ENCODE measurements at regions not wholly inside any gene's neighbourhood (a gene's known extent, or its start where the extent isn't known, plus 50 kb on each side); places are given as distances from the start of the nearest gene placed in this dataset.

DNA sequence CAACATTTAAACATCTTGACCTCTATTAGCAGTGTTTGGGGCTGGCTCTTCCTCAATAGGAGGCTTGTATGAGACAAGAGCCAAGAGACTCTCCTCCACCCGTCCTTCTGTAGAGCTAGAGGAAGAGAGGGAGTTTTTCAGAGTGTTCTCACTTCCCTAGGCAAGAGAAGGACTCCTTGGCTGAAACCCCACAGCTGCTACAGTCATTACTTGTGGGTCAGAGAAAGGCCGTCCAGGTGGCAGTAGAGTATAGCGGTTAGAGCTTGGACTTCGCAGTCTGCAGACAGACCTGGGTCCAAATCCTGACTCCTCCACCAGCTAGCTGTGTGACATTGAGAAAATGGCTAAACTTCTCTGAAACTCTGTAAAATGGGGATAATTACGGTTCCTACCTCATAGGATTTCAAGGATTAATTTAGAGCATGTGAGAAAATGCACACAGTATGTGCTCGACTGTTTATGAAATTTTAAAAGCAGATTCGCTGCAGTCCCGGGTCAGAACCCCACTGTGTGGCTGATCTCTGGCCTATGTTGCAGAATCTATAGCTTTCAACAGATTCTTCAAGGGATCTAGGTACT lies 80.8 kb upstream of the ARAP3 start:
- WGBS: 73% methylated on average over 8 of the region's 8 CpGs

DNA sequence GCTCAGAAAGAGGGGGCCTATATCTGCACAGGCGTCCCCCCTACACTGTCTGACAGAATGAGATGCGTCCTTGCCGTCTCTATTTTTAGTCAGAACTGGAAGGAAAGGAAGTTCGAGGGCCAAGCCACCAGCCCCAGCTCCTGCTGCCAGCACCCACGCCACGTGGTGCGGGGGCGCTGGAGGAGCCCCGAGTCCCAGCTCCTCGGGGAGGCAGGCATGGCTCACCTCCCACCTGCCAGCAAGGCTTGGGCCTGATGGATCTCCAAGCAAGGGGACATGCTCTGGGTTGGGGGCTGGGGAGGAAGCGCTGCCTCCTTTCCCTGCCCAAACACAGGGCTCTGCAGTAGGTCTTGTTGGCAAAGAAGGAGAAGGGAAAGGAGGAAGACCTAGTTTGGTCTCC lies 80.3 kb upstream of the ARAP3 start:
- no peak for TF ChIP-seq POLR2A (IDR thresholded peaks at IDR 0.05)
- TF ChIP-seq EP300 (IDR thresholded peaks at IDR 0.05): no peak
- TF ChIP-seq, protein P1, sequence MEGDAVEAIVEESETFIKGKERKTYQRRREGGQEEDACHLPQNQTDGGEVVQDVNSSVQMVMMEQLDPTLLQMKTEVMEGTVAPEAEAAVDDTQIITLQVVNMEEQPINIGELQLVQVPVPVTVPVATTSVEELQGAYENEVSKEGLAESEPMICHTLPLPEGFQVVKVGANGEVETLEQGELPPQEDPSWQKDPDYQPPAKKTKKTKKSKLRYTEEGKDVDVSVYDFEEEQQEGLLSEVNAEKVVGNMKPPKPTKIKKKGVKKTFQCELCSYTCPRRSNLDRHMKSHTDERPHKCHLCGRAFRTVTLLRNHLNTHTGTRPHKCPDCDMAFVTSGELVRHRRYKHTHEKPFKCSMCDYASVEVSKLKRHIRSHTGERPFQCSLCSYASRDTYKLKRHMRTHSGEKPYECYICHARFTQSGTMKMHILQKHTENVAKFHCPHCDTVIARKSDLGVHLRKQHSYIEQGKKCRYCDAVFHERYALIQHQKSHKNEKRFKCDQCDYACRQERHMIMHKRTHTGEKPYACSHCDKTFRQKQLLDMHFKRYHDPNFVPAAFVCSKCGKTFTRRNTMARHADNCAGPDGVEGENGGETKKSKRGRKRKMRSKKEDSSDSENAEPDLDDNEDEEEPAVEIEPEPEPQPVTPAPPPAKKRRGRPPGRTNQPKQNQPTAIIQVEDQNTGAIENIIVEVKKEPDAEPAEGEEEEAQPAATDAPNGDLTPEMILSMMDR (IDR thresholded peaks at IDR 0.05): no peak
- no peak for TF ChIP-seq POLR2AphosphoS5 (IDR thresholded peaks at IDR 0.05)
- Histone ChIP-seq H3K4me1 (peaks cover 3% of the 10 kb centered on the region), H3K4me3 (no peak overlapping the region), H3K36me3 (no peaks in the 10 kb centered on the region), H3K27me3 (peaks cover 50% of the 10 kb centered on the region), H3K27ac (no peak overlapping the region), H3K9me3 (no peaks in the 10 kb centered on the region)
- DNase-seq (ENCODE audit: low spot score in 2 of 2): no peak
- 52% methylated on average over 7 of the region's 11 CpGs for WGBS

More for the DNA sequence above, 80.8 kb upstream of the ARAP3 start:
- Histone ChIP-seq H3K4me3 (no peak overlapping the region), H3K36me3 (no peaks in the 10 kb centered on the region), H3K27ac (no peak overlapping the region), H3K9me3 (no peaks in the 10 kb centered on the region), H3K27me3 (peaks cover 45% of the 10 kb centered on the region), H3K4me1 (peaks cover 3% of the 10 kb centered on the region)
- TF ChIP-seq POLR2AphosphoS5 (IDR thresholded peaks at IDR 0.05): no peak
- TF ChIP-seq, protein P1 (IDR thresholded peaks at IDR 0.05): no peak
- no peak for TF ChIP-seq POLR2A (IDR thresholded peaks at IDR 0.05)
- TF ChIP-seq EP300 (IDR thresholded peaks at IDR 0.05): no peak
- no peak for DNase-seq (ENCODE audit: low spot score in 2 of 2)

DNA sequence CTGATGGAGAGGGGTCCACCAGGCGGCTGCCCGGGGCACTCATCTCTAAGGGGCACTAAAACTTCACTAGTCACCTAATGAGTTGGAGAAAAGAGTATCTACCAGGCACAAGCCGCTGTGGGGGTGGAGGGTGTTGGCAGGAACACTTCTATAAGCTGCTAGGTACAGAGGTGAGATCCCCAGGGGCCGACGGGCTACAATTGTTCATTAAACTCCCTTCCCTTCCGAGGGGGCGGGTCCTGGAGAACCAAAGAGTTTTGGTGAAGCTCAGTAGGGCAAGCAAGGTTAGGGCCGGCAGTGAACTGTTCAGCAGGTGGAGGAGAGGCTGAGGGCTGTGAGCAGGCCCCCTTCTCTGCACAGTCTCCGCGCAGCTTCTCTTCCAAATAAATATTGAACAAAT lies 78.7 kb upstream of the ARAP3 start:
- TF ChIP-seq POLR2A (IDR thresholded peaks at IDR 0.05) (no peak), EP300 (IDR thresholded peaks at IDR 0.05) (no peak), POLR2AphosphoS5 (IDR thresholded peaks at IDR 0.05) (no peak)
- TF ChIP-seq, protein P1 (IDR thresholded peaks at IDR 0.05): no peak
- Histone ChIP-seq H3K4me3 (no peak overlapping the region), H3K9me3 (no peaks in the 10 kb centered on the region), H3K36me3 (no peaks in the 10 kb centered on the region), H3K27me3 (peaks cover 59% of the 10 kb centered on the region), H3K4me1 (peaks cover 3% of the 10 kb centered on the region), H3K27ac (no peak overlapping the region)
- DNase-seq (ENCODE audit: low spot score in 2 of 2): no peak
- whole genome bisulfite sequencing: 70% methylated on average over 10 of the region's 10 CpGs

DNA sequence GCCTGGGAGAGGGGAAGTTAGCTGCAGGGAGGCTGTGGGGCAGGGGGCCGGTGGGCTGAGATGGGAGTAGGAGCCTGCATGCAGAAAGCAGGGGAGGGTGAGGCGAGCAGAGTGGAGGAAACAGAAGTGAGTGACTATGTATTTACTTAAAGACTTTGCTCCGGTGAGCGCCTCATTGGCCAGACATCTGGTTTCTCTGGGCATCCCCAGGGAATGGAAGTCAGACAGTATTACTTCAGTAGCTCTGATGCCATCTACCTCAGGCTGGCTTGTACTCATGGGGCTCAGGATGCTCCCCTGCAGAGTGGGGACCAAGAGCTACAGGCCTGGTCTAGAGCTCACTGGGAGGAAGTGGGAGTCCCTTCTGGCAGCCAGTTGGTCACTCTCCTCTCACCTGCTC lies 78.2 kb upstream of the ARAP3 start:
- 80% methylated on average over 4 of the region's 4 CpGs for WGBS
- H3K4me1 ChIP-seq: peaks cover 3% of the 10 kb centered on the region
- no peak overlapping the region for H3K27ac ChIP-seq
- no peak overlapping the region for H3K4me3 ChIP-seq
- no peaks in the 10 kb centered on the region for H3K9me3 ChIP-seq
- TF ChIP-seq, protein P1 (IDR thresholded peaks at IDR 0.05): no peak
- TF ChIP-seq EP300 (IDR thresholded peaks at IDR 0.05) (no peak), POLR2AphosphoS5 (IDR thresholded peaks at IDR 0.05) (no peak), POLR2A (IDR thresholded peaks at IDR 0.05) (no peak)
- no peak for DNase-seq (ENCODE audit: low spot score in 2 of 2)
- no peaks in the 10 kb centered on the region for H3K36me3 ChIP-seq
- H3K27me3 ChIP-seq: peaks cover 59% of the 10 kb centered on the region

DNA sequence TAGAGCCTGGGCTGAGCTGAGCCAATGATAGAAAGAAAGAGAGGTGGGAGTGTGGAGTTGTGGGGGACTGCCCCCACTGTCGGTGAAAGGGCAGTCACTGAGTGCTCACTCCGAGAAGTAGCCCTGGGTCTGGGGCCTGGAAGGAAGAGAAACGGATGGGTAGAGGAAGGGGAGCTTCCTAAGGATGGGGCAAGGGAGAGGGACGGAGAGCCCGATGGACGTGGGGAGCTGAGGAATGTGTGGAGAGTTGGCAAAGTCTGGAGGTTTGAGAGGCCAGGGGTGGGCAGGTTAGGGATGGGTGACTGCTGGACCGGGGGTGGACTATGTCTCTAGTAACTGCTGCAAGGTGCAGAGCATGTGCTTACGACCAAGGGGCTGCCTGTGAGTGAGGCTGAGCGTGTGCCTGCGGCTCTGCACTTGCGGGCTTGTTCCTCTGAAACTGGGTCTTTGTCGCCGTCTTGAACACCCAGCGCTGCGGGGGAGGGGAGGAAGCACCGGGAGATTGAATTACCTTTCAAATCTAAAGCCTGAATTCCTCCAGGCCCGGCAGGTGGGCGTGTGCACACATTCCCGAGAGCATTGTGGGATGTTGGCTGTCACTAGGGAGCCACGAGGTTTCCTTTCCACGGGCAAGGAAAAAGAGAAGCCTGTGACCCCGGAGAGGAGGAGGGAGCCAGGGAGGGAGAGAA lies 76.4 kb upstream of the ARAP3 start:
- Histone ChIP-seq H3K27ac (no peak overlapping the region), H3K27me3 (peaks cover 77% of the 10 kb centered on the region), H3K4me3 (no peak overlapping the region), H3K4me1 (peaks cover 3% of the 10 kb centered on the region), H3K9me3 (no peaks in the 10 kb centered on the region), H3K36me3 (no peaks in the 10 kb centered on the region)
- no peak for TF ChIP-seq POLR2AphosphoS5 (IDR thresholded peaks at IDR 0.05)
- no peak for TF ChIP-seq EP300 (IDR thresholded peaks at IDR 0.05)
- TF ChIP-seq, protein P1 (IDR thresholded peaks at IDR 0.05): no peak
- TF ChIP-seq POLR2A (IDR thresholded peaks at IDR 0.05): no peak
- WGBS: 10% methylated on average over 22 of the region's 22 CpGs
- no peak for DNase-seq (ENCODE audit: low spot score in 2 of 2)

All from suprapubic skin (tissue), 4 donors.